ENCODE measurements at regions not wholly inside any gene's neighbourhood (a gene's known extent, or its start where the extent isn't known, plus 50 kb on each side); places are given as distances from the start of the nearest gene placed in this dataset.

DNA sequence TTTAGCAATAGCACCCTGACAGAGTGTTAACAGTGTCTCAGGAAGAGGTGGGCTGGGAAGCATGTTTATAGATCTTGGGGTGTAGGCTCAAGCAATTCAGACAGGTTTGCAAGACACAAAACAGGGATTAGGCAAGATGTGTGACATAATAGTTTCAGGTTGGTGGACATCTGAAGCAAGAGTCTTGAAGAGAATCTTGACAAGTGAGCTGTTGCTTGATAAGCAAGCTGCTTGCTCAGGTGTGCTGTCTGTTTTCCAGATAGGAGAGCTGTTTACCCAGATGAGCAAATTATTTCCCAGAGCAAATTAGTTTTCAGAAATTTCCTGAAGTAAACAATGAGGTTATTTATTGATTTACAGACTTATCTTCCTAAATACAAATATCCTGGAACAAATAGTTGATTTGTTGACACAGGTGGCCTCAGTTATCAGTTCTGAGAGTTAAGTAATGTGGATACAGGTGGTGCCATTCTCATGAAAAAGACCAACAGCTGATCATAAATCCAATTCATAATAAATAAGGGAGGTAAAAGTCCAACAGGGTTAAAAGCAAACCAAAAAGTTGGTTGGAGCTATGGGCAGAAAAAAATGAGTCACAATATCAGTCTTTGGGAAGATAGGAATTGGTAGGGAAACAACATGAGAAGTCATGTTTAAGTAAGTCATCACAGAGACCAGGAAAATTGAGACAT is 437.3 kb downstream of the TBL1XR1 start:
- H3K9me3 Mint-ChIP-seq, result peaks cover 21% of the 10 kb centered on the region; the same call in 1 of the 2 replicates
- TF ChIP-seq, protein P1, sequence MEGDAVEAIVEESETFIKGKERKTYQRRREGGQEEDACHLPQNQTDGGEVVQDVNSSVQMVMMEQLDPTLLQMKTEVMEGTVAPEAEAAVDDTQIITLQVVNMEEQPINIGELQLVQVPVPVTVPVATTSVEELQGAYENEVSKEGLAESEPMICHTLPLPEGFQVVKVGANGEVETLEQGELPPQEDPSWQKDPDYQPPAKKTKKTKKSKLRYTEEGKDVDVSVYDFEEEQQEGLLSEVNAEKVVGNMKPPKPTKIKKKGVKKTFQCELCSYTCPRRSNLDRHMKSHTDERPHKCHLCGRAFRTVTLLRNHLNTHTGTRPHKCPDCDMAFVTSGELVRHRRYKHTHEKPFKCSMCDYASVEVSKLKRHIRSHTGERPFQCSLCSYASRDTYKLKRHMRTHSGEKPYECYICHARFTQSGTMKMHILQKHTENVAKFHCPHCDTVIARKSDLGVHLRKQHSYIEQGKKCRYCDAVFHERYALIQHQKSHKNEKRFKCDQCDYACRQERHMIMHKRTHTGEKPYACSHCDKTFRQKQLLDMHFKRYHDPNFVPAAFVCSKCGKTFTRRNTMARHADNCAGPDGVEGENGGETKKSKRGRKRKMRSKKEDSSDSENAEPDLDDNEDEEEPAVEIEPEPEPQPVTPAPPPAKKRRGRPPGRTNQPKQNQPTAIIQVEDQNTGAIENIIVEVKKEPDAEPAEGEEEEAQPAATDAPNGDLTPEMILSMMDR (IDR thresholded peaks at IDR 0.05), result no peak
- no peak overlapping the region for H3K4me3 Mint-ChIP-seq
- H3K27me3 Mint-ChIP-seq (ENCODE audit: insufficient read depth), result no peaks in the 10 kb centered on the region; the same call in 1 of the 2 replicates
- DNase-seq, result no peak
- H3K27ac Mint-ChIP-seq, result no peak overlapping the region
- no peaks in the 10 kb centered on the region for H3K36me3 Mint-ChIP-seq (ENCODE audit: low read depth)
- H3K4me1 Mint-ChIP-seq (ENCODE audit: low read depth), result no peaks in the 10 kb centered on the region

- DNase-seq, result no peak
- H3K4me1 Mint-ChIP-seq (ENCODE audit: low read depth), result no peaks in the 10 kb centered on the region
- peaks cover 17% of the 10 kb centered on the region; the same call in 1 of the 2 replicates for H3K9me3 Mint-ChIP-seq
- no peak overlapping the region for H3K27ac Mint-ChIP-seq
- H3K36me3 Mint-ChIP-seq (ENCODE audit: low read depth), result no peaks in the 10 kb centered on the region
- TF ChIP-seq, protein P1 (IDR thresholded peaks at IDR 0.05), result no peak
- H3K4me3 Mint-ChIP-seq, result no peak overlapping the region
- H3K27me3 Mint-ChIP-seq (ENCODE audit: insufficient read depth), result no peaks in the 10 kb centered on the region; the same call in 1 of the 2 replicates
Observed at GRCh38 chr3:176757429-176757828, 439.9 kb downstream of the TBL1XR1 start.

DNA sequence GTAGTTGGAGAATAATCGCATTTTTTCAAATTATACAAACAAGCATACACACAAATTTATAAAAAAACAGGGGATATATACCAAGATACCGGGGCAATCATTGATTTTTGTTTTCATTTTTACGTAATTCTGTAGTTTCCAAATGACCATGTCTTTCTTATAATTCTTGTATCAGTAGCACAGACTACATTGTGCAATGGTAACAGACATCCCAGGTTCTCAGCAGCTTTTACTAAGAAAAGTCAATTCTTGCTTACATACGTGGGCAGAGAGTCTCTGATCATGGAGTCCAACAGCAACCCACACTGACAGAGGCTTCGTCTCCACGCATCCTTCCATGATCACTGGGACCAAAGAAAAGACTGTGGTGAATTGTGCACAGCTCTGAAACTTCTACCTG is 441.3 kb downstream of the TBL1XR1 start:
- H3K36me3 Mint-ChIP-seq (ENCODE audit: low read depth), result no peaks in the 10 kb centered on the region
- H3K27me3 Mint-ChIP-seq (ENCODE audit: insufficient read depth), result no peaks in the 10 kb centered on the region; the same call in 1 of the 2 replicates
- DNase-seq, result no peak
- H3K4me3 Mint-ChIP-seq, result no peak overlapping the region
- no peaks in the 10 kb centered on the region for H3K4me1 Mint-ChIP-seq (ENCODE audit: low read depth)
- H3K27ac Mint-ChIP-seq, result no peak overlapping the region
- peaks cover 18% of the 10 kb centered on the region for H3K9me3 Mint-ChIP-seq
- TF ChIP-seq, protein P1 (IDR thresholded peaks at IDR 0.05), result no peak

- no peaks in the 10 kb centered on the region; the same call in 1 of the 2 replicates for H3K27me3 Mint-ChIP-seq (ENCODE audit: insufficient read depth)
- H3K36me3 Mint-ChIP-seq (ENCODE audit: low read depth), result no peaks in the 10 kb centered on the region
- peaks cover 21% of the 10 kb centered on the region for H3K9me3 Mint-ChIP-seq
- H3K27ac Mint-ChIP-seq, result no peak overlapping the region
- TF ChIP-seq, protein P1 (IDR thresholded peaks at IDR 0.05), result no peak
- H3K4me3 Mint-ChIP-seq, result no peak overlapping the region
- no peak for DNase-seq
- no peaks in the 10 kb centered on the region for H3K4me1 Mint-ChIP-seq (ENCODE audit: low read depth)
Observed at GRCh38 chr3:176755552-176755951, 441.7 kb downstream of the TBL1XR1 start.

- no peaks in the 10 kb centered on the region for H3K36me3 Mint-ChIP-seq (ENCODE audit: low read depth)
- H3K9me3 Mint-ChIP-seq, result peaks cover 12% of the 10 kb centered on the region; the same call in 1 of the 2 replicates
- H3K27me3 Mint-ChIP-seq (ENCODE audit: insufficient read depth), result no peaks in the 10 kb centered on the region
- DNase-seq, result no peak
- H3K27ac Mint-ChIP-seq, result no peak overlapping the region
- H3K4me3 Mint-ChIP-seq, result no peak overlapping the region
- no peaks in the 10 kb centered on the region for H3K4me1 Mint-ChIP-seq (ENCODE audit: low read depth)
- TF ChIP-seq, protein P1 (IDR thresholded peaks at IDR 0.05), result no peak
Observed at GRCh38 chr3:176741664-176742047, 455.6 kb downstream of the TBL1XR1 start.
